ENCODE measurements at regions not wholly inside any gene's neighbourhood (a gene's known extent, or its start where the extent isn't known, plus 50 kb on each side); places are given as distances from the start of the nearest gene placed in this dataset.

- no peak overlapping the region for H3K4me3 Mint-ChIP-seq
- no peak overlapping the region for H3K27ac Mint-ChIP-seq
- no peaks in the 10 kb centered on the region for H3K27me3 Mint-ChIP-seq
- H3K36me3 Mint-ChIP-seq, result no peaks in the 10 kb centered on the region
- peaks cover 0 to 3% (median 2%) of the 10 kb centered on the region in 3 donors for H3K9me3 Mint-ChIP-seq
- H3K4me1 Mint-ChIP-seq, result no peaks in the 10 kb centered on the region
Observed at GRCh38 chr6:148173548-148173947, 169.1 kb upstream of the SASH1 start.

DNA sequence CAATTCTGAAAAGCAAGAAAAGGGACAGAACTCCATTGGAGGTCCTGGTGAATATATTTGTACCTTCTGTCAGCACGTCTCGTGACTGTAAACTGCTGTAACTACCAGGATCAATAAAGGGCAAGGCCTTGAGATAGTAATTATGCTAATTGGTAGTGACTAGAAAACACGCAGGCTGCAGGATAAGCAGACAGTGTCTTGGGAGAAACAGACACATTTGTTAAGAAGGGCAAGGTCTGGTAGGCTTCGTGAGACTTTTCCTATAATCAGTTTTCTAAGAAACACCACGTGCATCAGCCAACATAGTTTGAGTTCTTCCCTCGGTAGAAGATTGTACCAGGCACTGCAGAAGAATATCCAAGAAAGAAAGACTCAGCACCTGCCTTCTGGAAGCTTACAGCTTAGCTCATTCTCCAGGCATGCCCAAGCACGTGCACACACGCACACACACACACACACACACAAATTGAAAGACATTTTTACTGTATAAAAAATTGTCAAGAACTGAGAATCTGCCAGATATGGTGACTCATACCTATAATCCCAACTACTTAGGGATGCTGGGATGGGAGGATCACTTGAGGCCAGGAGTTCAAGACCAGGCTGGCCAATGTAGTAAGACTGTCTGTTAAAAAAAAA, 167.0 kb upstream of the SASH1 start:
- Mint-ChIP-seq H3K9me3 (peaks cover 0 to 3% (median 2%) of the 10 kb centered on the region in 3 donors), H3K27ac (no peak overlapping the region), H3K4me3 (no peak overlapping the region), H3K4me1 (no peaks in the 10 kb centered on the region), H3K36me3 (no peaks in the 10 kb centered on the region), H3K27me3 (no peaks in the 10 kb centered on the region)

DNA sequence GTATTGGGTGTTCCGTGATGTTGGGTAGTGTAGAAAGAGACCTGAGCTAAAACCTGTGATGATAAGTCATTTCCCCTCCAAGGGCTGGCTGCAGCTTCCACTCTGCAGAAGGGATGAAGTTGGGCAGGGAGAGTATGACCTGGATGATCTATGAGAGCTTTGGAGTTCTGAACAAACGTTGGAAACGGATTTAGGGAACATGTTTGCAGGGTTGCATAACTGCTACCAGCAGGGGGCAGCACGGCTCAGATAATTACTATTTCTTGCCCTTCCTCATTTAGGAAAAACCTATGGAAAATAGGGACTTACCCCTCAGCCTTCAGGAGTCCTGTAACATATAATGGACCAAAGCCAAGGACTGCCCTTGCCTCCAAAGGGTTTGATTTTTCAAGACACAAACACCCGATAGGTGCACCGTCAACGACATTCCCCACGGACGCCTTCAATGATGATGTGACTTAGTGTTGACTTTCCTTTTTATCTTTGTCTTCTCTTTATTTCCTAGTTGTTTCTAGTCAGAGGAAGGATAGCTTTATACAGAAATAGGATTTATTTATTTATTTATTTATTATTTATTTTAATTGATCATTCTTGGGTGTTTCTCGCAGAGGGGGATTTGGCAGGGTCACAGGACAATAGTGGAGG, 164.9 kb upstream of the SASH1 start:
- Mint-ChIP-seq H3K27me3 (no peaks in the 10 kb centered on the region), H3K4me1 (no peaks in the 10 kb centered on the region), H3K9me3 (peaks cover 0 to 3% (median 2%) of the 10 kb centered on the region in 3 donors), H3K36me3 (no peaks in the 10 kb centered on the region), H3K27ac (no peak overlapping the region), H3K4me3 (no peak overlapping the region)

DNA sequence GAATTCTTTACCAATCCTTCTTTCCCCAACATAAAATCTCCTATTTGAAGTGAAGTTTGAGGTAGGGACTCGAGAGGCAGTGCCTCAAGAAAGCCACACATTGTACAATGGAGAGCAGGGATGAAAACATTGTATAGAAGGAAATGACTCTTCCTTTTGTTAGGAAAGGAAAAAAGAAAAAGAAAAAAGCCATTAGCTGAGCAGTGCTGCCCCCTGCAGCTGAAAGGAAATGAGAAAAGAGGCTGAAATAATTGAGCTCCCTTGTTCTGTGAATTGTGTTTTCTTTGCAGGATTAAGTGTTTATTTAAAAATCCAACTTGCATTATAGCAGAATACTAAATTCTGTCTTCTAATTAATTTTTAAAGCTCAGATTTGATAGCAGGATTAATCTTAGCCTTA, 162.9 kb upstream of the SASH1 start:
- Mint-ChIP-seq H3K36me3 (no peaks in the 10 kb centered on the region), H3K4me1 (no peaks in the 10 kb centered on the region), H3K9me3 (peaks cover 0 to 3% (median 2%) of the 10 kb centered on the region in 3 donors), H3K27ac (no peak overlapping the region), H3K27me3 (peaks cover 1% of the 10 kb centered on the region), H3K4me3 (no peak overlapping the region)

DNA sequence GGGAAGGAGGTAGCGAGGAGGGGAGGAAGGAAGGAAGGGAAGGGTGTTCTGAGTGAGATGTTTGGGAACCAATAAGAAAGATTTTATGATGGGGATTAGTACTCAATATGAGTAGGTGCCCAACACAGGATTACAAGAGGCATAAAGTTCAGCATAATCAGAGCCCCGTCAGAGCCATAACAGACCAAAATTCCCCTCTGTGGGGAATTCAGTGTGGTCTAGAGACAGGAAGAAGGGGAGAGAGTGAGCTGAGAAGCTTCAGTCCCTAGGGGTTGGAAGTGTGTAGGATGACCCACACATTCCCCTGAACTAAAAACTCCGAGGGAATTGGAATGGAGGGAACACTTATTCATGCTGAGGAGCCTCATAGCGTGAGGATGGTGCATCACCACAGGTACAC, 160.3 kb upstream of the SASH1 start:
- H3K4me3 Mint-ChIP-seq, result peak overlapping the region in 1 of 4 donors; percentile 55
- peaks cover 6% of the 10 kb centered on the region for H3K27me3 Mint-ChIP-seq
- H3K9me3 Mint-ChIP-seq, result peaks cover 0 to 2% (median 0%) of the 10 kb centered on the region in 3 donors
- H3K4me1 Mint-ChIP-seq, result no peaks in the 10 kb centered on the region
- H3K27ac Mint-ChIP-seq, result no peak overlapping the region
- H3K36me3 Mint-ChIP-seq, result no peaks in the 10 kb centered on the region

DNA sequence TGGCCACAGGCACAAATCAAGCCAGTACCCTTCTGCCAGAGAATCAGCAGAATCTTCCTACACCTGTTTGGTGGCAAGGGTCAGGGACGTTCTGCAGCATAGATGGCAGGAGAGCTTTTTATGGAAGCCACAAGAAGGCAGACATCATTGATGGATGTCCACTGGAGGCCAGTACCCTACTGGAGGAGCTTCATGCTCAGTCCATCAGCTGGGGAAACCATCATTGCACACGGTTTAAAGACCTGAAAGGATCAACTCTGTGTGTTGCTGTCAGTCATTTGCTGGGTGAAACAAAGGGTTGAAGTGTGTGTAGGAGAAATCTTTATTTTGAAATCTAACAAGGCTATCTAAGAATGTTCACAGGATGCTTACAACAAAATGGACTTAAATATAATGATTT, 158.9 kb upstream of the SASH1 start:
- Mint-ChIP-seq H3K4me3 (no peak overlapping the region), H3K36me3 (no peaks in the 10 kb centered on the region), H3K9me3 (no peaks in the 10 kb centered on the region), H3K27me3 (peaks cover 6% of the 10 kb centered on the region), H3K27ac (no peak overlapping the region), H3K4me1 (no peaks in the 10 kb centered on the region)

DNA sequence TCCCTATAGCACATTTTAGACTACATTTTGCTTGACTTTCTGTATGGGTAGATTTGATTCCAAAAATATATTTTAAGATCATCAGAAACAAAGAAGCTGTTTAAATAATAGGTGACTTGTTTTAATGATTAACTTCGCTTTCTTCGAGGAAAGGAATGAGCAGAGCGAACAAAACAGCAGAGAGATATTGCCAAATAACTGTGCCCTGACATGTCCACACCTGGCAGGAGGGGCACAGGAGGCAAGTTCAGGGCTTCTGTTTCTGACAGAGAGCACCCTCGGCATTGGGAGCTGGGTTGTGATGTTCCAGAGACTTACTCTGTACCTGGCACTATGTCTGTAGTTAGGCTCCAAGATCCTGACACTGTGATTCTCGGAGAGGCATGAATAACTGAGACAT, 155.7 kb upstream of the SASH1 start:
- Mint-ChIP-seq H3K36me3 (no peaks in the 10 kb centered on the region), H3K27ac (no peak overlapping the region), H3K4me1 (no peaks in the 10 kb centered on the region), H3K4me3 (no peak overlapping the region), H3K9me3 (no peaks in the 10 kb centered on the region), H3K27me3 (peaks cover 10% of the 10 kb centered on the region)

- no peaks in the 10 kb centered on the region for H3K9me3 Mint-ChIP-seq
- no peak overlapping the region for H3K4me3 Mint-ChIP-seq
- peaks cover 18% of the 10 kb centered on the region for H3K27me3 Mint-ChIP-seq
- no peaks in the 10 kb centered on the region for H3K36me3 Mint-ChIP-seq
- no peak overlapping the region for H3K27ac Mint-ChIP-seq
- no peaks in the 10 kb centered on the region for H3K4me1 Mint-ChIP-seq
Observed at GRCh38 chr6:148192310-148192709, 150.3 kb upstream of the SASH1 start.

- Mint-ChIP-seq H3K4me1 (no peaks in the 10 kb centered on the region), H3K36me3 (no peaks in the 10 kb centered on the region), H3K27me3 (peaks cover 20% of the 10 kb centered on the region), H3K27ac (no peak overlapping the region), H3K9me3 (peaks cover 0 to 4% (median 0%) of the 10 kb centered on the region in 3 donors), H3K4me3 (no peak overlapping the region)
Observed at GRCh38 chr6:148193063-148193680, 149.5 kb upstream of the SASH1 start.

DNA sequence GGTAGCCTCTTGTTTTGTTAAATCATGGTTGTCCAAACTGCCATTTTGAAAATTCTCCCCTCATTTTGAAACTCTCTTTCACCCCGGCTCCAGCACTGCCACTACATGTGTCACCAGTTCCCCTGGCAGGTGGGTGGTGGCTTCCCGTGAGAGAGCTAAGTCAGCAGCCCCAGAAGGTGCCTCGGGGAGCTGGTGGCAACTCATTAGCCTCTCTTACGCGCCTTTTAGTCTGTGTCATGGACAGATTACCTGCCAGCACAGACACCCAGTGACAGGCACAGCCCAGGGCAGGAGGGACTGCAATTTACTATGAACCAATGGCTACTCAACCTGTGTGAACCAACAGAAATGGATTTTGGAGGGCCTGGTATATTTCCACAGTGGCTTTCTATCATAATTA, 147.1 kb upstream of the SASH1 start:
- no peaks in the 10 kb centered on the region for H3K36me3 Mint-ChIP-seq
- H3K9me3 Mint-ChIP-seq, result peaks cover 0 to 4% (median 0%) of the 10 kb centered on the region in 3 donors
- H3K27ac Mint-ChIP-seq, result no peak overlapping the region
- no peaks in the 10 kb centered on the region for H3K4me1 Mint-ChIP-seq
- H3K4me3 Mint-ChIP-seq, result no peak overlapping the region
- H3K27me3 Mint-ChIP-seq, result peaks cover 30% of the 10 kb centered on the region

DNA sequence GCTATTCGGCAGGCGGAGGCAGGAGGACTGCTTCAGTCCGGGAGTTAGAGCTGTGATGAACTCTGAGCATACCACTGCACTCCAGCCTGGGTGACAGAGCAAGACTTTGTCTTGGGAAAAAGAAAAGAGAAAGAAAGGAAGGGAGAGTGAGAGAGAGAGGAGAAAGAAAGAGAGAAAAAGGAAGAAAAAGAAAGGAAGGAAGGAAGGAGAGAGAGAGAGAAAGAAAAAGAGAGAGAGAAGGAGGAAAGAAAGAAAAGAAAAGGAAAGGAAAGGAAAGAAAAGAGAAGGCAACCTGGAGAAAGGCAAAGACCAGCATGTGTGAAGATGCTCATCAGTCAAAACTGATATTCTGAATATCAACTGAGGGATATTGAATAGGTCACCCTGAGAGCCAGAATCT, 143.1 kb upstream of the SASH1 start:
- Mint-ChIP-seq H3K9me3 (peaks cover 2 to 8% (median 6%) of the 10 kb centered on the region in 3 donors), H3K36me3 (no peaks in the 10 kb centered on the region), H3K27me3 (peaks cover 50% of the 10 kb centered on the region), H3K27ac (no peak overlapping the region), H3K4me1 (peaks cover 0 to 8% (median 0%) of the 10 kb centered on the region in 3 donors), H3K4me3 (no peak overlapping the region)

DNA sequence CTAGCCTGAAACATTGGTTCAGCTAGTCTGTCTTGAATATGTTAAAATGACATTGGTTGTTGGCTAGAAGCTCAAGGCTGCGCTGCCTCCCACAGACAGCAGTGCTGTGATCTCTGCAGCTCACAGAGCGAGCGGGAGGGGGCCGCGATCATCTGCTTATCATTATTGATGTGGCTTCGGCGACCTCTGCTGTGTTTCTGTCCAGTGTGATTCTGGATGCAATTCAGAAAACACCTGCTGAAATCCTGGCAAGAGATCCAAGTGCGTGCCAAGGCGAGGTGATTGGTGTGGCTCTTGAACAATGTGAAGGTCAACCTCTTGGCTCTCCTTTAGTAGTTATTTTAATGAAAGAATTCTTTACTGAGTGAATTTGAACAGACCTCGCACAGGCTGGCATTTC, 142.3 kb upstream of the SASH1 start:
- no peak overlapping the region for H3K4me3 Mint-ChIP-seq
- peaks cover 48% of the 10 kb centered on the region for H3K27me3 Mint-ChIP-seq
- H3K9me3 Mint-ChIP-seq, result peaks cover 6 to 10% (median 8%) of the 10 kb centered on the region in 3 donors
- H3K4me1 Mint-ChIP-seq, result peaks cover under 1 to 8% (median 4%) of the 10 kb centered on the region in 3 donors
- H3K36me3 Mint-ChIP-seq, result no peaks in the 10 kb centered on the region
- H3K27ac Mint-ChIP-seq, result no peak overlapping the region

DNA sequence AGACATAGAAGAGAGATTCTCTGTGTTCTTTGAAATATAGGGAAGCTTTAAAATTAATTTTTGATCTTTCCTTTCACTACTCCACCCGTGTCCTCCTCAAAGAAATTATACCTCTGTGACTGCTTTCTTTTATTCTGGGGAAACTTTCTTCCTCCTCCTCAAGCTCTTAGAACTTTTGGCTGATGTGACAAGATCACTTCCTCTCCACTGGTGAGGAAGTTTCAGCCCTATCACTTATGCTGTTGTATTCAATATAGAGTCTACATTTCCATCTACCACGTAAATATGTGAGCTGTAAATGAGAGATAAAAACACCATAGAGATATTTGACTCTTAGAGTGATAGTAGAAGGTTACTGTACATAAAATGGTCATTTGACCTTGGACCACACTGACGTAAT, 141.9 kb upstream of the SASH1 start:
- H3K9me3 Mint-ChIP-seq, result peaks cover 6 to 10% (median 9%) of the 10 kb centered on the region in 3 donors
- H3K4me1 Mint-ChIP-seq, result peaks cover 3 to 8% (median 4%) of the 10 kb centered on the region in 3 donors
- no peak overlapping the region for H3K27ac Mint-ChIP-seq
- no peaks in the 10 kb centered on the region for H3K36me3 Mint-ChIP-seq
- peaks cover 45% of the 10 kb centered on the region for H3K27me3 Mint-ChIP-seq
- H3K4me3 Mint-ChIP-seq, result no peak overlapping the region

DNA sequence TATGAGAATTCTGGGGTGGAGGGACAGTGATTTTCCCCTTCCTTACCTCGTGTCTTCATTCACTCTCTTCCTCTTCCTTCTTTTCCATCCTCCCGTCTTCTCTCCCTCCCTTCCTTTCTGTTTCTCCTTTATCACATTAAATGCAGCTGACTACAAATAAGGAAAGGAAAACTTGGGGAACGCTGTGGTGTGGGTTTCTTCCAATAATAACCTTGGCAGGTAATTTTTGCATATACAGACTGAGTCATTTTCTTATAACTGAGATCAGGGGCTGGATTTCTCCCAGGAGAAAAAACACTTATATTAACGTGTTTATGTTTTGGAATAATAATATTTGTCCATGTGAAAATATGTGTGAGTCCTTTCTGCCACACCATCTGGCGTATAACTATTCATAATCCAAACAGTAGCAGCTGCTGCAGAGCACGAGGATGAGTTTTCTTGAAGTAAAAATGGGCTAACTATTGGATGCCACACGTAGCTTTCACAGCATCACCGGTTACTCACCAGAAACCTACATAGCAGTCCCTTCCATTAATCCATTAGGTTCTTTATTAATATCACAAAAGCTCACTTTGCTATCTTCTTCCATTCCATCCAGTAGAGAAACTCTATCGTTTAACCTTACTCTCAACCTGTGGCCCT, 139.2 kb upstream of the SASH1 start:
- H3K27ac Mint-ChIP-seq, result peak overlapping the region in 1 of 3 donors; percentile 55
- H3K4me1 Mint-ChIP-seq, result peaks cover 3 to 8% (median 4%) of the 10 kb centered on the region in 3 donors
- peaks cover 5 to 10% (median 6%) of the 10 kb centered on the region in 3 donors for H3K9me3 Mint-ChIP-seq
- peak overlapping the region in 1 of 4 donors; percentile 40 for H3K4me3 Mint-ChIP-seq
- H3K36me3 Mint-ChIP-seq, result no peaks in the 10 kb centered on the region
- H3K27me3 Mint-ChIP-seq, result peaks cover 50% of the 10 kb centered on the region

DNA sequence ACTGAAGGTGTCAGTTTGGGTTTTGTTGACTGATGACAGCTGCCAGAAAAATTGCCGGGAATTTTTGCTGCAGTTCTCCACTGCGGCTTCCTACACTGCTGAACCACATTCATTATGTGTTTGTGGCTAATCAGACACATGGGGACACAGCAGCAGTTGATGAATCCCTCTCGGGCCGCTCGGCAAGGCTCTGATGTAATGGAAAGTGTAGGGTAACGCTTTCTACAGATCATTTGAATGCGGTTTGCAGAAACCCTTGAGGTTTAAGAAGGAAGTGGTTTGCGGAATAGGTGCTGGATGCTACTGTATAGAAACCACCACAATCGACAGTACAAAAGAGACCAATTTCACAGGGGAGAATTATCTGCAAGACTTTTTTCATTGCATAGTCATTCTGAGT, 138.7 kb upstream of the SASH1 start:
- H3K27ac Mint-ChIP-seq, result peak overlapping the region in 1 of 3 donors; percentile 93
- peaks cover 5 to 10% (median 6%) of the 10 kb centered on the region in 3 donors for H3K9me3 Mint-ChIP-seq
- peaks cover 3 to 8% (median 4%) of the 10 kb centered on the region in 3 donors for H3K4me1 Mint-ChIP-seq
- no peaks in the 10 kb centered on the region for H3K36me3 Mint-ChIP-seq
- H3K27me3 Mint-ChIP-seq, result peaks cover 51% of the 10 kb centered on the region
- peak overlapping the region in 1 of 4 donors; percentile 38 for H3K4me3 Mint-ChIP-seq
